Naive B cell (primary cell): ENCODE measurements at regions not wholly inside any gene's neighbourhood (a gene's known extent, or its start where the extent isn't known, plus 50 kb on each side); places are given as distances from the start of the nearest gene placed in this dataset.
"Not testable (repeated sequence)": the region's sequence is repeated elsewhere in the genome, so short reads cannot be mapped to it uniquely, and the experiment has no call there.

ENCODE experiments used
- ATAC-seq, 2 donors: fragments of 150-1000 bp; cut with Tn5 transposase; 2 replicates each; pipeline ENCODE4 v1.10.0; 2021; ENCODE audit warnings: low read depth in 2 of 2, mild to moderate bottlenecking in 2 of 2, moderate library complexity in 2 of 2
- DNase-seq: peaks from one replicate; pipeline ENCODE4 v3.0.0; 2022
- H3K27ac Mint-ChIP-seq, 6 donors: one replicate each; pipeline ENCODE4 v1.8.0; 2020 to 2022; ENCODE audit warnings: mild to moderate bottlenecking in 6 of 6, mixed read lengths in 6 of 6, moderate library complexity in 5 of 6, inconsistent platforms in 2 of 6
- H3K27me3 Mint-ChIP-seq, 3 donors: one replicate each; pipeline ENCODE4 v1.8.0; 2021 to 2022; ENCODE audit warnings: mixed read lengths in 3 of 3, mild to moderate bottlenecking in 1 of 3
- H3K36me3 Mint-ChIP-seq, 2 donors: one replicate each; pipeline ENCODE4 v1.8.0; 2020 to 2022; ENCODE audit warnings: mixed read lengths in 2 of 2, inconsistent platforms in 1 of 2, mild to moderate bottlenecking in 1 of 2
- H3K4me1 Mint-ChIP-seq, 3 donors: one replicate each; pipeline ENCODE4 v1.8.0; 2020 to 2022; ENCODE audit warnings: mixed read lengths in 3 of 3, inconsistent platforms in 1 of 3, mild to moderate bottlenecking in 1 of 3, moderate library complexity in 1 of 3
- H3K4me3 Mint-ChIP-seq, 8 donors: one replicate each; pipeline ENCODE4 v1.8.0; 2020 to 2022; ENCODE audit warnings: mild to moderate bottlenecking in 8 of 8, mixed read lengths in 8 of 8, moderate library complexity in 8 of 8, inconsistent platforms in 2 of 8
- H3K9me3 Mint-ChIP-seq, 7 donors: one replicate each; pipeline ENCODE4 v1.8.0; 2020 to 2022; ENCODE audit warnings: mixed read lengths in 7 of 7, mild to moderate bottlenecking in 5 of 7, inconsistent platforms in 2 of 7, moderate library complexity in 1 of 7

DNA sequence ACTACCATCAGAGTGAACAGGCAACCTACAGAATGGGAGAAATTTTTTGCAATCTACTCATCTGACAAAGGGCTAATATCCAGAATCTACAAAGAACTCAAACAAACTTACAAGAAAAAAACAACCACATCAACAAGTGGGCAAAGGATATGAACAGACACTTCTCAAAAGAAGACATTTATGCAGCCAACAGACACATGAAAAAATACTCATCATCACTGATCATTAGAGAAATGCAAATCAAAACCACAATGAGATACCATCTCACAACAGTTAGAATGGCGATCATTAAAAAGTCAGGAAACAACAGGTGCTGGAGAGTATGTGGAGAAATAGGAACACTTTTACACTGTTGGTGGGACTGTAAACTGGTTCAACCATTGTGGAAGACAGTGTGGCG, 51.5 kb downstream of the TGIF2LX start:
- not testable (repeated sequence) for H3K36me3 Mint-ChIP-seq, H3K27me3 Mint-ChIP-seq, H3K4me1 Mint-ChIP-seq, DNase-seq, ATAC-seq, H3K4me3 Mint-ChIP-seq, H3K27ac Mint-ChIP-seq
- peaks cover 0 to 10% (median 4%) of the 10 kb centered on the region in 7 donors for H3K9me3 Mint-ChIP-seq

DNA sequence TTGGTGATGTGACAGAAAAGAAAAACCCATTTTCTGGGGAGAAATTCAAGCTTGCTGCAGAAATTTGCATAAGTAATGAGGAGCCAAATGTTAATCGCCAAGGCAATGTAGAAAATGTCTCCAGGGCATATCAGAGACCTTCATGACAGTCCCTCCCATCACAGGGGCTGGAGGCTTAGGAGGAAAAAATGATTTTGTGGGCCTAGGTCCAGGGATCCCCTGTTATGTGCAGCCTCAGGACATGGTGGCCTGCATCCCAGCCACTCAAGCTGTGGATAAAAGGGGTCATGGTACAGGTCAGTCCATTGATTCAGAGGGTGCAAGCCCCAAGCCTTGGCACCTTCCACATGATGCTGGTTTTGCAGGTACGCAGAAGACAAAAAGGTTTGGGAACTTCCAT, 90.7 kb downstream of the TGIF2LX start:
- peaks cover 2 to 11% (median 4%) of the 10 kb centered on the region in 7 donors for H3K9me3 Mint-ChIP-seq
- DNase-seq (no peak), ATAC-seq (no peak)
- H3K36me3 Mint-ChIP-seq: no peaks in the 10 kb centered on the region
- no peak overlapping the region for H3K4me3 Mint-ChIP-seq
- H3K27ac Mint-ChIP-seq: no peak overlapping the region
- H3K27me3 Mint-ChIP-seq: no peaks in the 10 kb centered on the region
- no peaks in the 10 kb centered on the region for H3K4me1 Mint-ChIP-seq

DNA sequence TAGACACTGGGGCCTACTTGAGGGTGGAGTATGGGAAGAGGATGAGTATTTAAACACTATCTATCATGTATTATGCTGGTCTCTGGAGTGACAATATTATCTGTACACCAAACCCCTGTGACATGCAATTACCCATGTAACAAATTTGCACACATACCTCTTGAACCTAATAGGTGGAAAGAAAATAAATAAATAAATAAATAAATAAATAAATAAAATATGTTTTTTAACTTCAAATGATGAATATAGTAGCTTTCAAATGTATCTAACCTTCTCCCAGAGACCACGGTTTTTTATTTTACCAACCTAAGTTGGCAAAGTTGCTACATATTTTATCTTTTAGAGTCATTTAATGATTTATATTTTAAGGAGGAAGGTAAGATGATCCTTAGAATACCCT, 105.0 kb downstream of the TGIF2LX start:
- H3K27ac Mint-ChIP-seq: peak overlapping the region in 1 of 6 donors; percentile 2
- DNase-seq (no peak), ATAC-seq (no peak)
- H3K9me3 Mint-ChIP-seq: peaks cover 0 to 17% (median 4%) of the 10 kb centered on the region in 7 donors
- no peaks in the 10 kb centered on the region for H3K27me3 Mint-ChIP-seq
- no peaks in the 10 kb centered on the region for H3K36me3 Mint-ChIP-seq
- no peak overlapping the region for H3K4me3 Mint-ChIP-seq
- H3K4me1 Mint-ChIP-seq: no peaks in the 10 kb centered on the region

DNA sequence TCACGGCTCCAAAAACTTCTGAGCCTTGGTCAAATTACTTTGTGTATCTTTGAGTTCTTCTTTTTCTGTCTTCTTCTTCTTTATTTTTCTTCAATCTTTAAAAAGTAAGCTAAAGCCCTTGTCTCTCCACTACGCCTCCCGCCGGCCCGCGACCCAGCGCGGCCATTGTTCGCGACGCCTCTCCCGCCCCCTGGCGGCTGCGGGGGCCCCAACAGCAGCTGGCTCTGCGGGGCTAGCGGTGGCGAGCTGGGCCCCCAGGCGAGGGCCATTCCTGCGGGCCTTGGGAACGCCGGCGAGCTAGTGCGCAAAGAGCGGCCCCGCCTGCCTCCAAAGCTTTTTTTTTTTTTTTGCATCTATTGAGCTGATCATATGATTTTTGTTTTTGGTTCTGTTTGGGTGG, 119.1 kb downstream of the TGIF2LX start:
- Mint-ChIP-seq H3K4me1 (no peaks in the 10 kb centered on the region), H3K27me3 (no peaks in the 10 kb centered on the region), H3K4me3 (no peak overlapping the region), H3K36me3 (no peaks in the 10 kb centered on the region), H3K27ac (no peak overlapping the region), H3K9me3 (peaks cover 0 to 14% (median 5%) of the 10 kb centered on the region in 7 donors)
- no peak for DNase-seq
- no peak for ATAC-seq
